ENCODE measurements at regions not wholly inside any gene's neighbourhood (a gene's known extent, or its start where the extent isn't known, plus 50 kb on each side); places are given as distances from the start of the nearest gene placed in this dataset.

GRCh38 chr13:37934339-37935191 is 65.0 kb upstream of the TRPC4 start:
- Mint-ChIP-seq H3K36me3 (peaks cover 0 to 4% (median 0%) of the 10 kb centered on the region in 5 donors), H3K4me3 (no peak overlapping the region), H3K27ac (no peak overlapping the region), H3K27me3 (peaks cover 0 to 3% (median 0%) of the 10 kb centered on the region in 5 donors), H3K4me1 (no peaks in the 10 kb centered on the region), H3K9me3 (peaks cover 0 to 7% (median 3%) of the 10 kb centered on the region in 11 donors)
- H3K9me3 ChIP-seq (ENCODE audit: control insufficient read depth in 2 of 3, low read length in 3 of 3), result no peaks in the 10 kb centered on the region
- no peaks in the 10 kb centered on the region for H3K4me1 ChIP-seq (ENCODE audit: control insufficient read depth in 2 of 2, insufficient read depth in 2 of 2, low read length in 2 of 2)
- no peaks in the 10 kb centered on the region for H3K27me3 ChIP-seq (ENCODE audit: control insufficient read depth in 2 of 2, insufficient read depth in 2 of 2, low read length in 2 of 2)
- CTCF ChIA-PET, result no interaction called here
- POLR2A ChIA-PET, result no interaction called here
- H3K4me3 ChIP-seq (ENCODE audit: low read length), result no peak overlapping the region
- no peak for ATAC-seq
- no peak for DNase-seq
- no peak overlapping the region for H3K27ac ChIP-seq (ENCODE audit: low read depth, low read length)
- intact Hi-C loops (cut with micrococcal nuclease), result no loop called here
- no peaks in the 10 kb centered on the region for H3K36me3 ChIP-seq (ENCODE audit: control insufficient read depth in 2 of 3, insufficient read depth in 3 of 3, low read length in 3 of 3)

DNA sequence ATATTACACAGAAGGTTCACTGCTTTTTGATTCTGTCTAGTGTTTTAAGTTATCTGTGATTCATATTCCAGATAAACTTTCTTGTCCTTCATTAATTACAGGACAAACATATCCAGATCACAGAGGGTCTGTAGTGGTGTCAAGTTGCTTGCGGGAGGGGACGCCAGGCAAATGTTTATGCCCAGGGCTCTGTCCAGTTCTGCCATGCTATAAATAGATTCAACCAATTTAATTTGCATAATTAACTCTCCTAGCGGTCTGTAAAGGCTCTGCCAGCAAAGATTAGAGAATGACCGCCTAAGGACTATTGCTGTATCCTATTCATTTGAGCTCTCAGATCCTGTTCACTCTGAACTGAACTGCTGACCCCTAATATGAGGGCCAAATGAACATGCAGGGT is 59.7 kb upstream of the TRPC4 start:
- CTCF ChIA-PET, result no interaction called here
- POLR2A ChIA-PET, result no interaction called here
- no peak overlapping the region for H3K4me3 Mint-ChIP-seq
- H3K4me1 Mint-ChIP-seq, result no peaks in the 10 kb centered on the region
- no peaks in the 10 kb centered on the region for H3K9me3 ChIP-seq (ENCODE audit: control insufficient read depth in 2 of 3, low read length in 3 of 3)
- intact Hi-C loops (cut with micrococcal nuclease), result no loop called here
- H3K4me3 ChIP-seq (ENCODE audit: low read length), result no peak overlapping the region
- no peaks in the 10 kb centered on the region for H3K36me3 ChIP-seq (ENCODE audit: control insufficient read depth in 2 of 3, insufficient read depth in 3 of 3, low read length in 3 of 3)
- H3K27ac Mint-ChIP-seq, result no peak overlapping the region
- H3K4me1 ChIP-seq (ENCODE audit: control insufficient read depth in 2 of 2, insufficient read depth in 2 of 2, low read length in 2 of 2), result no peaks in the 10 kb centered on the region
- peaks cover 0 to 3% (median 0%) of the 10 kb centered on the region in 5 donors for H3K27me3 Mint-ChIP-seq
- H3K9me3 Mint-ChIP-seq, result peaks cover 0 to 7% (median 2%) of the 10 kb centered on the region in 11 donors
- peaks cover 0 to 4% (median 0%) of the 10 kb centered on the region in 5 donors for H3K36me3 Mint-ChIP-seq
- ATAC-seq, result no peak
- no peaks in the 10 kb centered on the region for H3K27me3 ChIP-seq (ENCODE audit: control insufficient read depth in 2 of 2, insufficient read depth in 2 of 2, low read length in 2 of 2)
- H3K27ac ChIP-seq (ENCODE audit: low read depth, low read length), result no peak overlapping the region
- no peak for DNase-seq

- H3K27ac ChIP-seq (ENCODE audit: low read depth, low read length), result no peak overlapping the region
- Mint-ChIP-seq H3K36me3 (no peaks in the 10 kb centered on the region), H3K27ac (no peak overlapping the region), H3K4me1 (no peaks in the 10 kb centered on the region), H3K9me3 (peaks cover 0 to 4% (median under 1%) of the 10 kb centered on the region in 11 donors), H3K4me3 (no peak overlapping the region), H3K27me3 (peaks cover 0 to 3% (median 0%) of the 10 kb centered on the region in 5 donors)
- no peaks in the 10 kb centered on the region for H3K27me3 ChIP-seq (ENCODE audit: control insufficient read depth in 2 of 2, insufficient read depth in 2 of 2, low read length in 2 of 2)
- no peak overlapping the region for H3K4me3 ChIP-seq (ENCODE audit: low read length)
- intact Hi-C loops (cut with micrococcal nuclease), result no loop called here
- ChIA-PET POLR2A (no interaction called here), CTCF (no interaction called here)
- H3K36me3 ChIP-seq (ENCODE audit: control insufficient read depth in 2 of 3, insufficient read depth in 3 of 3, low read length in 3 of 3), result no peaks in the 10 kb centered on the region
- no peaks in the 10 kb centered on the region for H3K9me3 ChIP-seq (ENCODE audit: control insufficient read depth in 2 of 3, low read length in 3 of 3)
- no peak for DNase-seq
- H3K4me1 ChIP-seq (ENCODE audit: control insufficient read depth in 2 of 2, insufficient read depth in 2 of 2, low read length in 2 of 2), result no peaks in the 10 kb centered on the region
- ATAC-seq, result no peak
Measured at GRCh38 chr13:37927561-37927960, 58.0 kb upstream of the TRPC4 start.

GRCh38 chr13:37925878-37926473 is 56.4 kb upstream of the TRPC4 start:
- no peaks in the 10 kb centered on the region for H3K36me3 Mint-ChIP-seq
- POLR2A ChIA-PET, result no interaction called here
- CTCF ChIA-PET, result no interaction called here
- no peaks in the 10 kb centered on the region for H3K9me3 ChIP-seq (ENCODE audit: control insufficient read depth in 2 of 3, low read length in 3 of 3)
- H3K27ac ChIP-seq (ENCODE audit: low read depth, low read length), result no peak overlapping the region
- peaks cover 0 to 2% (median 0%) of the 10 kb centered on the region in 11 donors for H3K9me3 Mint-ChIP-seq
- H3K4me1 ChIP-seq (ENCODE audit: control insufficient read depth in 2 of 2, insufficient read depth in 2 of 2, low read length in 2 of 2), result no peaks in the 10 kb centered on the region
- intact Hi-C loops (cut with micrococcal nuclease), result no loop called here
- H3K36me3 ChIP-seq (ENCODE audit: control insufficient read depth in 2 of 3, insufficient read depth in 3 of 3, low read length in 3 of 3), result no peaks in the 10 kb centered on the region
- H3K27me3 ChIP-seq (ENCODE audit: control insufficient read depth in 2 of 2, insufficient read depth in 2 of 2, low read length in 2 of 2), result no peaks in the 10 kb centered on the region
- no peak overlapping the region for H3K4me3 Mint-ChIP-seq
- H3K27ac Mint-ChIP-seq, result no peak overlapping the region
- H3K27me3 Mint-ChIP-seq, result no peaks in the 10 kb centered on the region
- H3K4me3 ChIP-seq (ENCODE audit: low read length), result no peak overlapping the region
- ATAC-seq, result no peak
- no peak for DNase-seq
- no peaks in the 10 kb centered on the region for H3K4me1 Mint-ChIP-seq

DNA sequence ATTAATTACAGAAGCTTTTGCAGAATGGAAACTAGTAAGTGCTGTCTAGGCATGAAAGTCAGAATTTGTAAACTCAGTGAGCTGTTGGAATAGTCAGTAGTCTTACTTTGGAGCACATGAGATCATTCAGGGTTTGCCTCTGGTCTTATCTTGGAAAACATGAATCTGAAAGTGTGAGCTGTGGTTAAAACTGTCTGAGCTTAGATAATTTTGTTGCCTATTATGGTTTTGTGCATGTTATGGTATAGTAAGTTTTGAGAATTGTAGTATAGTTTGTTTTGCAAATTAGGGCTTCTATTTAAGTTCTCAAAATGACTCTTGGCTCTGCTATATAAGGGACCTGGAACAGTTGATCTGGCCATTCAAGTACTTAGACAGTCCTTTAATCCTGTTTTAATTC is 53.7 kb upstream of the TRPC4 start:
- Mint-ChIP-seq H3K4me1 (no peaks in the 10 kb centered on the region), H3K27ac (no peak overlapping the region), H3K36me3 (no peaks in the 10 kb centered on the region), H3K9me3 (peaks cover 0 to 1% (median 0%) of the 10 kb centered on the region in 11 donors), H3K27me3 (no peaks in the 10 kb centered on the region), H3K4me3 (no peak overlapping the region)
- no peak overlapping the region for H3K27ac ChIP-seq (ENCODE audit: low read depth, low read length)
- H3K4me1 ChIP-seq (ENCODE audit: control insufficient read depth in 2 of 2, insufficient read depth in 2 of 2, low read length in 2 of 2), result no peaks in the 10 kb centered on the region
- no peaks in the 10 kb centered on the region for H3K27me3 ChIP-seq (ENCODE audit: control insufficient read depth in 2 of 2, insufficient read depth in 2 of 2, low read length in 2 of 2)
- no peaks in the 10 kb centered on the region for H3K36me3 ChIP-seq (ENCODE audit: control insufficient read depth in 2 of 3, insufficient read depth in 3 of 3, low read length in 3 of 3)
- H3K9me3 ChIP-seq (ENCODE audit: control insufficient read depth in 2 of 3, low read length in 3 of 3), result no peaks in the 10 kb centered on the region
- H3K4me3 ChIP-seq (ENCODE audit: low read length), result no peak overlapping the region
- POLR2A ChIA-PET, result no interaction called here
- CTCF ChIA-PET, result no interaction called here
- DNase-seq (no peak), ATAC-seq (no peak)
- intact Hi-C loops (cut with micrococcal nuclease), result no loop called here

DNA sequence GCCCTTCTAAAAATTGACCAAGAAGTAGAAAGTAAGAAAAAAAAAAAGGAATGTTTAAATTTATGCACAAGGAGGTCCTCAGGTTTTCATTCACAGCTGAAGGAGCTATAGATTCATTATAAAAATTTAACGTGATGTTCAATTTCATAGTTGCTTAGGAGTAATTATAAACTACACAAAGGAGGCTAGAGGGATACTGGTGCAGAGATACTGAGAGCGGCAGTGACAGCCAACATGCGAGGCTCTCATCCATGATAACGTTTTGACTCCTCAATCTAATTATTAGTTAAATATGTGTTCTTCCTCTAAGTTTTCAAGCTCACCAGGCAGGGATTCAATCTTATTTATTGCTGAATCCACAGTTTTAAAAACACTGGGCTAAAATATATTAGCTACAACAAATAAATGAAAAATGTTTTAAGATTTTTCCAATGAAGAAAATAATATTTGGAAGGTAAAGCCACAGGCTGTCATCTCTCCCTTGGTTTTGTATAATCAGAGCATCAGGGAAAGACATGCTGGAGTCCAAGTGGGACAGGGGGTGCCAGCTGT is 49.8 kb upstream of the TRPC4 start:
- no peaks in the 10 kb centered on the region for H3K27me3 Mint-ChIP-seq
- no peaks in the 10 kb centered on the region for H3K36me3 Mint-ChIP-seq
- no peak overlapping the region for H3K4me3 Mint-ChIP-seq
- H3K27ac Mint-ChIP-seq, result no peak overlapping the region
- ATAC-seq (no peak), DNase-seq (no peak)
- Histone ChIP-seq H3K27ac (ENCODE audit: low read depth, low read length) (no peak overlapping the region), H3K27me3 (ENCODE audit: control insufficient read depth in 2 of 2, insufficient read depth in 2 of 2, low read length in 2 of 2) (no peaks in the 10 kb centered on the region), H3K4me3 (ENCODE audit: low read length) (no peak overlapping the region), H3K9me3 (ENCODE audit: control insufficient read depth in 2 of 3, low read length in 3 of 3) (no peaks in the 10 kb centered on the region), H3K4me1 (ENCODE audit: control insufficient read depth in 2 of 2, insufficient read depth in 2 of 2, low read length in 2 of 2) (no peaks in the 10 kb centered on the region), H3K36me3 (ENCODE audit: control insufficient read depth in 2 of 3, insufficient read depth in 3 of 3, low read length in 3 of 3) (no peaks in the 10 kb centered on the region)
- ChIA-PET CTCF (no interaction called here), POLR2A (no interaction called here)
- intact Hi-C loops (cut with micrococcal nuclease), result no loop called here
- no peaks in the 10 kb centered on the region for H3K4me1 Mint-ChIP-seq
- peaks cover 0 to 17% (median 0%) of the 10 kb centered on the region in 11 donors for H3K9me3 Mint-ChIP-seq

Data from naive thymus-derived CD4-positive, alpha-beta T cell (primary cell).